CD4-positive, alpha-beta T cell treated with Interleukin-6 at 100 ng/mL for 8 hours (primary cell): ENCODE measurements at regions not wholly inside any gene's neighbourhood (a gene's known extent, or its start where the extent isn't known, plus 50 kb on each side); places are given as distances from the start of the nearest gene placed in this dataset.
"Not testable (repeated sequence)": the region's sequence is repeated elsewhere in the genome, so short reads cannot be mapped to it uniquely, and the experiment has no call there.

Source experiments
- DNase-seq: peaks from one replicate; pipeline ENCODE4 v3.0.0-alpha.2; 2020; ENCODE audit warnings: mixed read lengths, low spot score

DNA sequence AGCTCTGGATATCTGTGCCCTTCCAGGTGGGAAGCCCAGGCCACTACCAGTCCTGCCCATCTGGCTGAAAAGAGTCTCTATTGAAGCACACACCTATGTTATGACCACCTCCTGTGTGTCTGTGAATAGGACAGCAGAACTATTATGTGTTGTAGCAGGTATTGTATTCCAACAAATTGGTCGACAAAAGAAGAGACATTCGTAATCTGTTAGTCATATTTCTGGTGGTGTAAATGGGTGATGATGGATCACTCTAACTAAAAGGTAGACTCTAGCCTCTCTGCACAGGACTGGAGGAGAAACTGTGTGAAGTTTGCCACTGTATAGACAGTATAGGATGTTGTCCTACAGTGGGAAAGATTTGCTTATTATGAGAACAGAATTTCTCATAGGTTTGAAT lies 416.1 kb downstream of the TMEM38B start:
- DNase-seq: no peak

DNA sequence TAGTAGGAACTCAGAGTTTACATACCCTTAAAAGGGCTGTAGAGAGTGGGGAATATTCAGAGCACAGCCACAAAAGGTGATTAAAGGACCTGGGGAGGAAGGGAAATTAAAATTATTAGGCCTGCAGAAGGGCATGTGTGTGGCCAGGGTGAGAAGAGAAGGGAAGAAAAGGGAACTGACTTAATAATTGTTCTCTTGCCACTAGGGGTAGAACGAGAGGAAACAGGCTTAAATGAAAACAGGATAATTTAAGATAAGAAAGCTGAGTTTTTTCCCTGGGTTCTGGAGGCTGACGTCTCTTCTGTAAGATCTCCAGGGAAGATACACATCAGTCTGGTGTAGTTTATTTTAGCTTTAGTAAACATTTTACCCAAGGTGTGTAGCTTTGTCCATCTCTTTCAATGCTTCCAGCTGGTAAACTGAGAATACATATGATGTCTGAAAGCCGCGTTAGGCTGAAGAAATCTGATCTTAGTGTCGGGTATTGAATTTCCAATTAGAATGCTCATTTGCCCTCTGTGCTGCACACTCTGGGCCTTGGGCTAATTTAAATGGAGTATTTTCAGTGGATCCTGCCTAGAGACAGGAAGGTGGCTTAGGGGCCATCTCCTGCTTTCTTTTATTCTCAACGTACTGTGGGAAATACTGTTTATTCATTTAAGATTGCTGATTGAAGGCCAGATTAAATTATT lies 416.8 kb downstream of the TMEM38B start:
- DNase-seq: no peak

DNA sequence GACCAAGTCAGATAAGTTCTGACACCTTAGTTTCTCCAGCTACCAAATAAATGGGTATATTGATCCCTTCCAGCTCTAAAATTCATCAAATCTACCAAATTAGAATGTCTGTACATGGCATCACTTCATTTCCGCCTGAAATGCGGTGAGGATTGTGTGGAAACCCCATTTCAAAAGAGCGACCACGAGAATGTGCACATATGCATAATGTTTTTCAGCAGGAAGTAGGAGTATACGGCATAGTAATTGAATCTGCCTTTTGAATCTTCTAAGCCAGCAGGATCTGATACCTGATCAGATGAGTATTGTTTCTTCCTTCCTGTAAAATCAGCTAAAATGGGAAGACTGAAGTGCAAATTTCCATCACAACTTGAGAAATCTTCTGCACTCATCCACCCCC lies 418.6 kb downstream of the TMEM38B start:
- no peak for DNase-seq

DNA sequence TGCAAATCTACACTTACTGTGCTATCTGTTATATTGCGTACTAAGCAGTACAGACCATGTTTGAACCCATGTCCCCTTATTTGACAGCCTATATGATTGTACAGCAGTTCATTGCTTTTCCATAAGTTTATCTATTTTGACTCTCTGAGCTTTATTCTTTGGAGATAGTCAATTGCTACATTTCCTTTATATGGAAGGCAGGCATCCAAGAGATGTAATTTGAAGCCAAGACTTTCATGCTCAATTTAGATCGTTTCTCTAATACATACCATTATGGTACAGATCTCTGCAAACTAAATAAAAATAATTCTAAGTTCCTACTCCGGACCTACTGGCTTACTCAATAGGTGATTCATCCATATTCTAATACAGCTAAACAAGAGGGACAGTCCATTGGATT lies 424.8 kb downstream of the TMEM38B start:
- no peak for DNase-seq

DNA sequence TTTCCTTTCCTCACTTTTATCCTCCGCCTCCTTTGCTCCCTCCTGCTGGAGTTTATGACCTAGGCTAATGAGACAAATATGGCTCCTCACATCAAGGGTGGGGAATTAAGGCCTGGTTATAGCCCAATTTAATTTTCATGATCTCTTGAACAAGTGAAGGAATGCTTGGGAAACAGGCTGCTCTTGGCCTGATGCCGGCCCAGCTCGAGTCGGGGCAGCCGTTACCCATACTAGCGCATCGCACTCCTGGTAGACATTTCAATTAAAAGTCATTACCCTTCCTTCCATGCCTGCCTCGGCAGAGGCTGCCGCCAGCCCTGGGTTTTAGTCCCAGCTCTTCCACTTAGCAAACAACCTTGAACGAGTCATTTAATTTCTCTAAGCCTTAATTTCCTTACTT lies 425.7 kb downstream of the TMEM38B start:
- DNase-seq: no peak

DNA sequence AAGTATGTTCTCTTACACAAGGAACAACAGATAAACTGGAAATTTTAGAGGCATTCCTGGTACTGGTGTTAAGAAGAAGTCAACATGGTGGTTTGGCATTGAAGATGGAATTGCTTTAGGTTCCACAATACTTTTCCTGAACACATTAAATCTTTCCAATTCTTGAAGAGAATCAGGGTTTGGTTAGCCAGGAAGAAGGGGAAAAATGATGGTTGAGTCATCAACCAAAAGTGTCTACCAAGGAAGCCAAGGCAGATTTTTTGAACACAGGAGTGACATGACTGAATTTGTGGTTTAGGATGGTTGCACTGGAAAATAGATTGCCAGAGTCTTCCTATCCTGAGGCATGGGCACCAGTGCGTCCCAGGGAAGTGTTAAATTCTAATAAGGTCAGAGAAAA lies 433.4 kb downstream of the TMEM38B start:
- DNase-seq: no peak

DNA sequence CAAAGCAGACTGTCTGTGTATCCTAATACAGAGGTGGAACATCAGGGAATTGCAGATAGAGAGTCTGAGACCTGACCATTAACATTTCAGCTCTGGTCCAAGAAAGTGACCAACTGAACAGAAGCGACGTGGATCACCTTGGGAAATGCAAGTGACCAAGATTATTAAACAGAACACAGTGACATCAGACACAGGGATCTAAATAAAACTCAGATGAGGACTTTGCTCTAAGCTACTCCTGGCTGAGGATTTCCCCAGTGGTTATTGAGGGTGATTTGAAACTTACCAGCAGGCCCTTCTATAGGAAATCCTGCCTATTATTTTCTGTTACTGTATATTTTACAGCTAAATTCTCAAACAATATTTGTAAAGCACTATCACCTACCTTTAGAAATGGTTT lies 436.0 kb downstream of the TMEM38B start:
- DNase-seq: no peak

DNA sequence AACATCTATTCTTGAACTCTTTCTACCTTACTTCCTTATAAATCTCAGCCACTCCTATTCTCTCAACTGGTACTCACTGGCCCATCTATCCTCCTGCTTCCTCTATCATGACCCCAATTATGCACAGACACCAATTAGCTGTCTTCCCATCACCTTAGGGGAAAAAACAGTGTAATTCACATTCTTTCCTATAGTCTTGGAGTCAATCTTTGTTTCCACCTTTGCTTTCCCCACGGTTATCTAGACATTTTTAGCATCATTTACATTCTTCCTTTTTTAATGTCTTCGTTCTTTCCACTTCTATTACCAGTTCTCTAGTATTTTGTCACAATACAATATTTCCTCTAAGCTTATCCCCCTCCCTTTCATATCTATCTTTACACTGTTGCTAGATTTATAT lies 449.4 kb downstream of the TMEM38B start:
- no peak for DNase-seq

DNA sequence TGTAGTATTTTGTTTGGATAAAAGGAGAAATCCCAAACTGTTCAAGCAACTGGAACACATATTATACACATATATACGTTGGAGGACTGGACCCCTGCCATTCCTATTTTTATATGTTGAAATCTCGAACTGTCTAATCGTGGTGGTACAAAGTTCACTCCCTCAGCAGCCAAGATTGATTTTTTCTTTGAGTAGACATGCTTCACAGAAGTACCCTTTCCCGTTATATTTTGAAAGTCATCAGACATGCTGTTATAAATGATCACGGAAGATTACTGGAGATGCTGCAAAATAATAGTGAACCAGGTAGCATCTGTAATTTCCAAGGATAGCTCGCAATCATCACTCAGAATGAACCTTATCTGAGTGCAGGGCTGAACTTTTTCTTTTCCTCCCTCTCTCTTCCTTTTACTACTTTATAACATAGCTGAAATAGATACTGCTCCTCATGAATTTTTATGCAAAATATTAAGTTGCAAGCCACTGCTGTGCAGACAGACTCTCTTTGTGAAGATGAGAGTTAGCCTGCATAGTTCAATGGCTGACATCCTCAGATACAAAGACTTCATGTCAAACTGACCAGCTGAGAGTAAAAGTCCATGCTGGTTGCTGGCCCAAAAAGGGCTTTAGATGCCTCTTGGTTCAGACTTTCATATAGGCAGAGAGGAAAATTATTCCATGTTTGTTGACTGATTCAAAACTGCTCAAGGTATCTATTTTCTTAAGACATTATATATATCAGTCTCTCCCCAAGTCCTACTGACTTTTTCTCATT lies 451.9 kb downstream of the TMEM38B start:
- no peak for DNase-seq

DNA sequence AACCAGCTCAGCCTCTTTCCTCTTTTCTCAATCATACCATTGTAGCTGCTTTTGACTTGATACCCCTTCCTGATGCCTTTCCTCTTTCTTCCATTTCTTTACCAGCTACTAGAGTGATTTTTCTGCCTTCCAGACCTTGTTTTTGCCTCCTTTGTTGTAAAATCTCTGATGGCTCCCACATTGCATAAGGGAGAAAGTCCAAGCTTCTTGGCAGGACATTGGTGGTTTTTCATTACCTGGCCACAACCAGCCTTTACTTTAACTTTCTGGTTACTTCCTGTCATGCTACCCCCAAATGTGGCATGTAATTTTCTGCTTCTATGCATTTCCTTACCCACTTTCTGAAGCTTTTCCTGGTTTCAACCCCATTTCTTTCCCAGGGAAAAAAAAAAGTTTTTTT lies 452.5 kb downstream of the TMEM38B start:
- DNase-seq: no peak

DNA sequence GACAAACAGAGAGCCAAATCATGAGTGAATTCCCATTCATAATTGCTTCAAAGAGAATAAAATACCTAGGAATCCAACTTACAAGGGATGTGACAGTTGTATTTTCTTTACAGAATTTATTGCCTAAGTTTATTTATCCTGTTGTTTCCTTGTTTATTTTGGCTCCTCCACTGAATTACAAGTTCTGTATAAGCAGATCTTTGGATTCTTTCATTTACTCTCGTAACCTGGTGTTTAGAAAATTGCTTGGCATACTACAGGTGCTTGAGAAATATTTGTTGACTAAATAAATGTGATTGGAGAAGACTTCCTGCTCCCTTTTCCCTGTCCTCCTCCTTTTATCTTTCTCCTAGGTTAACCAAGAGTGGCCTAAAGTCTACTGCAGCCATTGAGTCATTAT lies 455.6 kb downstream of the TMEM38B start:
- DNase-seq: no peak

DNA sequence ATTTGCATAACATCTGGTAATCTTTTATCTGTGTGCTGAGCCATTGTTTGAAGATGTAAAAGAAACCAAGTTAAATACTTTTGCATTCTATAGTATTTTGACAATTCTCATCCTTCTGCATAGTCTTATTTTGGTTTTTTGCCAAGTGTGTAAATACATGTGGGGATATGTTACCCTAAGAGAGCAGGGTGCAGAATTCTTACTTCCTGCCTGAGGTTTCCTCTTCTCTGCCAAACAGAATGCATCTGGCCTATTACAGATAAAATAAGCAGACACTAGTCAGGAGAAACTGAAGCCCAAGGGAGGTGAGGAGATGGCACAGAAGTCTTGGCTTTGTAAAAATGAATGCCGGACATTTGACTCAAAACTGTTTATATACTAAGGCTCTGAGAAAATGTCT lies 462.1 kb downstream of the TMEM38B start:
- no peak for DNase-seq

DNA sequence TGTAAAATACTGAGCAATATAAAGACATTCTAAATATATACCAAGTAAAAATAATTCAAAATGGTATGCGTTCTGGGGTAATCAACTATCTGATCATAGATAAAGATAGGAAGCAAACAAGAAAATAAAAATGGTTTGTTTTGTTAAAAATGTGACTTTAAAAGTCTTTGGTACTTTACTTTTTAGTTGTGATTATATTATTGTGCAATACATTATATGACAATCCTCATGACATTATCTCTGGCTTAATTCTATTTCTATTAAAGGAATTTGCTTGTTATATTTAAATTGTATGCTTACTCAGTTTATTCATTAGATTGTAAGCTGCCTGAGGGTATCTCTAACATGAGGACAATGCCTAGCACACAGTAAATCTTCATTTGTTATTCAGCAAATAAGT lies 477.9 kb downstream of the TMEM38B start:
- DNase-seq: no peak

DNA sequence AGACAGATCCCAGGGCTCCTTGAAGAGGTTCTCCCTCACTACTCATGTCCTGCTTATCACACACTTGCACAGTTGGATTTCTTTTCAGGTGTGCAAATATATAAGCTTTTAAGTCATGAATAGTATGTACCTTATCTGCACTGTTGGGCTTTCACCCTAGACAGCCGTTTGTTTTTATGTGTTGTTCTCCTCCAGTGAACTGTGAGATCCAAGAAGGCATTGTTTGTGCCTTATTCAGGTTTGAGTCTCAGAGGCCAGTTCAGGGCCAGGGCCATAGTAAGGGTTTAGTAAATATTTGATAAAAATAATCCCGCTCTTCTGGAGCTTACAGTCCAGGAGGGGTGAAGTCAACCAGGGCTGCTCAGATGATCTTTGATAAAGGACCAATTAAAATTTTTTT lies 480.0 kb downstream of the TMEM38B start:
- DNase-seq: no peak

DNA sequence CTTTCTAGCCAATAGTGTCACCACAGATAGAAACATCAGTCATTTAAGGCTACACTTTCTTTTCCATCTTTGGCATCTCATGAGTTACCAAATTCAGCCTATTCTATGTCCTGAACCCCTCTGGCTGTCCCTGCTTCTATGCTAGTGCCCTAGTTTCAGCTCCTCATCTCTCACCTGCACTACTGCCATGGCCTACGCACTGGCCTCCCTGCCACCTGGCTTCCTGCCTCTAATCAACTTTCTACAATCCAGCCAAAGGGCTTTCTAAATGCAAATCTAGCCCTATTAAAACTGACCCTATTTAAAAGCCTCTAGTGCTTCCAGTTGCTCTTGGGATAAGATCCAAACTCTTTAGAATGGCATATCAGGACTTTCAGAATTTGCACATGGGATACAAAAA lies 482.9 kb downstream of the TMEM38B start:
- no peak for DNase-seq

DNA sequence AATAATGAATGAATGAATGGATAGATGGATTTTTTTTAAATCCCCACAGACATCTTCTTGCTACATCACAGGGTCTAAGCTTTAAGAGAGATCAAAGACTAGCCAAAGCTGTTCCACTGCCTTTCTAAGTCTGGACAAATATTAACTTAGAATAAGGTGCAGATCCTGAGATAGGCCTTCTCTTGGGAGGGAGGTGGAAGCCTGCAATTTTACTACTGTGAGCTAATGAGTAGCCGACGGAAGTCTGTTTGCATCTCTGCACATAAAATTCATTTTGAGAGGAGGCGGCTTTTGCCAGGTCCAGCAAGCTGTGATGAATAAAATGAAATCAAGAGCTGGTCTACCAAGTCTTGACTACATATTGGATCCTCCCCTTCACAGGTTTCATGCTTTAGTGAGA lies 484.9 kb downstream of the TMEM38B start:
- no peak for DNase-seq

DNA sequence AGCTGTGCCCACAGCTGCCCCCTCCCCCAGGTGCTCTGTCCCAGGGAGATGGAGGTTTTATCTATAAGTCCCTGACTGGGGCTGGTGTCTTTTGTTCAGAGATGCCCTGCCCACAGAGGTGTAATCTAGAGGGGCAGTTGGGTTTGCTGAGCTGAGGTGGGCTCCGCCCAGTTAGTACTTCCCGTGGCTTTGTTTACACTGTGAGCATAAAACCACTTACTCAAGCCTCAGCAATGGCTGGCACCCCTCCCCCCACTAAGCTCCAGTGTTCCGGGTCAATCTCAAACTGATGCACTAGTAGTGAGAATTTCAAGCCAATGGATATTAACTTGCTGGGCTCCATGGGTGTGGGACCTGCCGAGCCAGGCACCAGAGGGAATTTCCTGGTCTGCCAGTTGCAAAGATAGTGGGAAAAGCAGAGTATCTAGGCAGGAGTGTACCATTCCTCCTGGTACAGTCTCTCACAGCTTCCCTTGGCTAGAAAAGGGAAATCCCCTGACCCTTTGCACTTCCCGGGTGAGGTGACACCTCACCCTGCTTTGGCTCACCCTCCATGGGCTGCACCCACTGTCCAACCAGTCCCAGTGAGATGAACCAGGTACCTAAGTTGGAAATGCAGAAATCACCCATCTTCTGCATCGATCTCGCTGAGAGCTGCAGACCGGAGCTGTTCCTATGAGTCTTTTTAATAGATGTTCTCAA lies 509.6 kb downstream of the TMEM38B start:
- DNase-seq: not testable (repeated sequence)

DNA sequence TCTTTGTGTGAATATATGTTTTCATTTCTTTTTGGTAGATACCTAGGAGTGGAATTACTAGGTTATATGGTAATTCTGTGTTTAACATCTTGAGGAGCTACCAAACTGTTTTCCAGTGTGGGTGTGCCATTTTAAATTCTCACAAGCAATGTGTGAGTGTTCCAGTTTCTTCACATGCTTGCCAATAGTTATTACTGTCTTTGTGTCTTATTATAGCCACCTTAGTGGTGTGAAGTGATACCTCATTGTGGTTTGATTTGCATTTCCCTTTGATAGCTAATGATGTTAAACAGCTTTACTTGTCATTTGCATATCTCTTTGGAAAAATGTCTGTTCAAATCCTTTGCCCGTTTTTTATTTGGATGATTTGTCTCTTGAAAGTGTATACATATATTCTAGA lies 513.0 kb downstream of the TMEM38B start:
- DNase-seq: no peak

DNA sequence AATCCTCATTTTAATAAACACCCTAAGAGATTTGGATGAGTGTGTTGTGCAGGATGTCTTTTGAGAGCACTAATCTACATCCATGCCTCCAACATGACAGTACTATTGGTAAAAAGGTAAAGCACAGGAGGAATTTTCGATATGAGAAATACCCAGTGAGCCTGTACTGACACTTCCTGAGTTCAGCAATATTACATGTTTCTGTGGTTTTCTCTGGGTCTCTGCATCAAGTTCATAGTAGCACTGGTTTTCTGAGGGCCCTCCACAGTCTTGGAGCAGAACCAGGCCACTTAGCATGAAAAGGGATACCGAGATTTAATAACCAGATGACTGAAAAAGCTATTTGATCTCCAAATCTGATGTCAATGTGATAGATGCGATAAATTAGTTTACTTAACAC lies 524.1 kb downstream of the TMEM38B start:
- DNase-seq: no peak

DNA sequence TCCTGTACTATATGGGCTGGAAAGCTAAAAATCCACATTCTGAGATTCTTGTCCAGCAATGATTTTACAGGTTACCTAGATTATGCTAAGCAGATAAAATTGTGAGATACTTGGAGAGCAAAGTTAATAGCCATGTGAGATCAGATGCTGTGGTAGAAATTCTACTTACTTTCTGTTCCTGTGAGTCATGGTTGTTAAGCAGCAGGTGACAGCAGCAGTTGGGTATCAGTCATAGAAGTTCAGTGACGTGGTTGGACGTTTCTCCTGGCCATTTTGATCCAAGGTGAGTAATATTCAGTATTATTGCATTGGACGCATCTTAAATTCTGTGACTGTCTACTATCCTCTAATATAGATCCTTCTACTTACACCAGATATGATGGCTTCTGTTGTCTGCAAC lies 524.5 kb downstream of the TMEM38B start:
- no peak for DNase-seq

DNA sequence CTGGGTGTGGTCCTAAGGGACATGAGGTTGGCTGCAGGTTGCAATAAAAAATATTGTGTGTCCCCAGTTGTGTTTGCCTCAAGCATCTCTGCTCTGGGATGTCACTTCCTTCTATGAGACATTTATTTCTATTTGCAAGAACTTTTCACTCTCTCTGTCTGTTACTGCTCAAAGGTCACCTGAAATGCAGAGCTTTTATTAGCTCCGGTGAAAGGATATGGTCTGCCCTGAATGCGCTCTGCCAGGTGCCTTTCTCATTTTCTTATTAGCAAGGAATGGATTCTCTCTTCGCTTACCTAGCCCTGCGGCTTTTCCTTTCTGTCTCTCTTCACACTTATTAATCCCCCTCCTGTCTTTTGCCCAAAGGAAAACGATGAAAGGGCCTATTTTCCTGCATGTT lies 526.1 kb downstream of the TMEM38B start:
- no peak for DNase-seq

DNA sequence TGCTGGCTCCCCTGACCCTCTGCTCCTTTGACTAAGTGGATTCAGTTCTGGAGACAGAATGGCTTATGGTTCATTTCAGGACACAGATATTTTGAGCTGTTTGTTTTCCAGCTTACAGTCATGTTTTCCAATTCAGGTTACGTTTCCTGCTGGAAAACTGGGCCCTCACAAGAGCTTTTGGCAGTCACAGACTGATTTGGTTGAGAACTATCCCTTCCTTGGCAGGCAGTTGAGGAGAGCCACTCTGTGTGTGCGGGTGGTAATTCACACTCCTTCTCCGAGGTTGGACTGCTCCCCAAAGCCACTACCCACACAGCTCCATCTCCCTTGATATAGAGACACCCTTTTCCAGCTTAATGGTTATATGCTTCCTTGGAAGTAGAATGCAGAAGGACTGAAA lies 534.5 kb downstream of the TMEM38B start:
- DNase-seq: no peak

DNA sequence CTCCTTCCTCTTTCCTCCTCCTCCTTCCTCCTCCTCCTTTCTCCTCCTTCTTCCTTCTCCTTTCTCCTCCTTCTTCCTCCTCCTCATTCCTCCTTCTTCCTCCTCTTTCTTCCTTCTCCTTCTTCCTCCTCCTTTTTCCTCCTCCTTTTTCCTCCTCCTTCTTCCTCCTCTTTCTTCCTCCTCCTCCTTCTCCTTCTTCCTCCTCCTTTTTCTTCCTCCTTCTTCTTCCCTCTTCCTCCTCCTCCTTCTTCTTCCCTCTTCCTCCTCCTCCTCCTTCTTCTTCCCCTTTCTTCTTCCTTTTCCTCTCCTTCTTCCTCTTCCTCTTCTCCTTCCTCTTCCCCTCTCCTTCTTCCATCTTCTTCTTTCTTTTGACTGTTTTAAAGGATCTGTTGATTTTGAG lies 538.8 kb downstream of the TMEM38B start:
- DNase-seq: no peak
